Cardiac fibroblast (primary cell): ENCODE measurements at regions not wholly inside any gene's neighbourhood (a gene's known extent, or its start where the extent isn't known, plus 50 kb on each side); places are given as distances from the start of the nearest gene placed in this dataset.

Experiments used
- DNase-seq, 2 donors: peaks; one replicate each; pipeline versions ENCODE4 v3.0.0 to v3.0.0-alpha.2; 2010; ENCODE audit warnings: low read depth in 2 of 2
- H3K4me3 ChIP-seq, 2 donors: replicated peaks in 1 of 2; 1 replicate in 1 of 2; 2 replicates in 1 of 2; pipeline ENCODE4 v1.5.1; 2011; ENCODE audit warnings: low read depth in 2 of 2, low read length in 2 of 2, mild to moderate bottlenecking in 2 of 2, moderate library complexity in 1 of 2
- CTCF ChIP-seq: IDR thresholded peaks from one replicate; pipeline ENCODE4 v1.5.1; 2011; ENCODE audit warnings: low read depth, mild to moderate bottlenecking, low read length, inconsistent platforms

DNA sequence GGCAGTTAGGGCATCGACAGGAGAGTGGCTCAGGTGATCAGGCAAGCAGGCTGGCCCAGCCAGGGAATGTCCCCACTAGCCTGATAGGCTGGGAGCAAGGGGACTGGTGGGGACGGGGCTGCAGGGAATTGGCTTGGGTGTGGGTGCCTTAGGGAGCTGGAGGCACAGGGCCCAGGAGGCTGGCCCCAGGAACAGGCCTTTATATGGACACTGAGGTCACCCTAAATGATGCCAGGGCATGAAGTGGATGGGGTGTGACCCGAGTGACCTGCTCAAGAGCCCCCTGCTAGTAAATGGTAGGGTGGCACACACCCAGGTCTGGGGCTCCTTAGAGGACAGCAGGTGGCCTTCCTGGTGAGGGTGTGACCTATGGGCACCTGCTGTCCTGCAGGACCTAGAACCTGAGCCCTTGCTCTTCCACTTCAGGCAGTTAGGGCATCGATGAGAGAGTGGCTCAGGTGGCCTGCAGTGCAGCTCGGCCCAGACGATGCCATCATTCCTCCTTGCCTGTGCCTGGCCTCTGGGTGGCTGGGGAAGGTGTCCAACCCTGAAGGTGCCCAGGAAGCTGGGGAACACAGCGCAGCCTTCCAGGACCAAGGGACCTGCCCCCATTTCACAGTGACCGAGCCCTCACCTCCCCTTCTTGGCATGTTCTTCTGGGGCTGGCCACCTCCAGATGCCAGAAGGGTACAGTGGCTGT is 51.7 kb upstream of the LEP start:
- no peak for DNase-seq
- TF ChIP-seq CTCF = no peak

DNA sequence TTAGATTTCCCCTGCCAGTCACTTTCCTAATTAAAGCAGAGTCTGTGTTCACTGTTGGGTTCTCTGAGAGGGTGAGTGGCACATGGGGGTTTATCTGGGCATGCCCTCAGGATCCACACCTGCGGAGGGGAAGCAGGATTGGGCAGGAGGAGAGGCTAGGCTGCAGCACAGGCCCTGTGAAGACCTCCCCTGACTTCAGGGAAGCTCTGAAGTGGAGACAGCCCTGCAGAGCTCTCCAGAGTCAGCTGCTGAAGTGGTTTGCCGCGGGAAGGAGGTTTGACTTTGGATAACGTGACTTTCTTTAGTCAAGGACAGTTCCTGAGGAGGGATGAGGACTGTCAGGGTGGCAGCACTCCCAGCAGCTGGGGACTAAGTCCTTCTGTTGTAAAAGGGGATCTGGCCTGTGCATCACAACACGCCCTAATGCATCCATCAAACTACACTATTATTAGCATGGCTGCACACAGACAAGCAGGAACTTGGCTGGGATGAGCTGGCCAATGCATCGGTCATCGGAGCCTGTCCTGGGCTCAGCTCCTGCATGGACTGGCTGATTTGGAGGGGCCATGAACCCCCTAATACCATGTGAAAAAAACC is 50.9 kb upstream of the LEP start:
- TF ChIP-seq CTCF = no peak
- H3K4me3 ChIP-seq = no peak overlapping the region
- DNase-seq = no peak

More for the DNA sequence above, 51.7 kb upstream of the LEP start:
- H3K4me3 ChIP-seq = no peak overlapping the region

DNA sequence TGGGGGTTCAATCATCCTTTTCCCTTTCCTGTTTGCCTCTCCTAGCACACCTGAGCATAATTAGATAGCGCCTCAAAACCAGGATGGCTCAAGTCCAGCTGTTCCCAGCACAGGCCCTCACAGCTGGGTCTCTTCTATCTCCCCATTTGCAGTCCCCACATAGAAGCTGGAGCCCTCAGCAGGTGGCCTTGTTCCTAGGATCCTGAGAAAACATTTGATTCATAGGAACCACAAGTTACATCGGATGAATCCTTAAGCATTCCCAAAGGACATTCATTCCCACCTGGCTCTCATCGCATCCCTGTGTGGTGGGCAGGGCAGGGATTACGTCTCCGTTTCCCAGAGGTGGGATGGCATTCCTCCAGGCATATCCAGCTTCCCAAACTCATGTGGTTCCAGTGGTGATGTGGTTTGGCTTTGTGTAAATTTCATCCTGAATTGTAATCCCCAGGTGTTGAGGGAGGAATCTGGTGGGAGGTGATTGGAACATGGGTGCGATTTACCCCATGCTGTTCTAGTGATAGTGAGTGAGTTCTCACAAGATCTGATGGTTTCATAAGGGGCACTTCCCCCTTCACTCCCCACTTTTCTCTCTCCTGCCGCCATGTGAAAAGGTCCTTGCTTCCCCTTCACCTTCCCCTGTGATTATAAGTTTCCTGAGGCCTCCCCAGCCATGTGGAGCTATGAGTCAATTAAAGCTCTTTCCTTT is 49.8 kb upstream of the LEP start:
- DNase-seq = no peak
- H3K4me3 ChIP-seq = no peak overlapping the region
- TF ChIP-seq CTCF = no peak
